Mucosa of descending colon (tissue), 3 donors: ENCODE measurements at regions not wholly inside any gene's neighbourhood (a gene's known extent, or its start where the extent isn't known, plus 50 kb on each side); places are given as distances from the start of the nearest gene placed in this dataset.
A peak's percentile ranks its signal among the peaks of the same experiment; 100 is the strongest.

Source experiments
- ATAC-seq: fragments of 200-7000 bp; cut with Tn5 transposase; one replicate; pipeline ENCODE4 v1.9.1; 2020; ENCODE audit warnings: mild to moderate bottlenecking, moderate library complexity
- DNase-seq, 3 donors: peaks; one replicate each; pipeline ENCODE4 v3.0.0-alpha.2; 2020
- H3K36me3 ChIP-seq: fragments of 200-600 bp; one replicate; pipeline ENCODE4 v1.8.0; 2021; ENCODE audit warnings: low read depth, mild to moderate bottlenecking
- H3K4me1 ChIP-seq: fragments of 200-600 bp; one replicate; pipeline ENCODE4 v1.8.0; 2021; ENCODE audit warnings: low read depth, mild to moderate bottlenecking
- H3K4me3 ChIP-seq: fragments of 200-600 bp; one replicate; pipeline ENCODE4 v1.8.0; 2021; ENCODE audit warnings: mild to moderate bottlenecking
- H3K9me3 ChIP-seq: fragments of 200-600 bp; one replicate; pipeline ENCODE4 v1.8.0; 2021; ENCODE audit warnings: mild to moderate bottlenecking
- intact Hi-C, 2 donors: fragments of 100-400 bp; cut with DNase I in 1 of 2; cut with micrococcal nuclease in 1 of 2; formaldehyde crosslinking; loops; one replicate each; pipeline versions ENCODE4 v1.11.0 to v1.11.1; 2022; cut with DNase I, micrococcal nuclease
- TF ChIP-seq, protein P1 (sequence below): fragments of 200-600 bp; IDR thresholded peaks from one replicate; pipeline ENCODE4 v1.8.0; 2022; ENCODE audit warnings: antibody characterized with exemption, mild to moderate bottlenecking
- donor health status: DM: no; HTN: no; CAD: no; lungs with moderate emphysema.
- donor health status: DM: no; HTN: no; CAD: no.
- donor health status: DM: no; HTN: yes; CAD: no.

DNA sequence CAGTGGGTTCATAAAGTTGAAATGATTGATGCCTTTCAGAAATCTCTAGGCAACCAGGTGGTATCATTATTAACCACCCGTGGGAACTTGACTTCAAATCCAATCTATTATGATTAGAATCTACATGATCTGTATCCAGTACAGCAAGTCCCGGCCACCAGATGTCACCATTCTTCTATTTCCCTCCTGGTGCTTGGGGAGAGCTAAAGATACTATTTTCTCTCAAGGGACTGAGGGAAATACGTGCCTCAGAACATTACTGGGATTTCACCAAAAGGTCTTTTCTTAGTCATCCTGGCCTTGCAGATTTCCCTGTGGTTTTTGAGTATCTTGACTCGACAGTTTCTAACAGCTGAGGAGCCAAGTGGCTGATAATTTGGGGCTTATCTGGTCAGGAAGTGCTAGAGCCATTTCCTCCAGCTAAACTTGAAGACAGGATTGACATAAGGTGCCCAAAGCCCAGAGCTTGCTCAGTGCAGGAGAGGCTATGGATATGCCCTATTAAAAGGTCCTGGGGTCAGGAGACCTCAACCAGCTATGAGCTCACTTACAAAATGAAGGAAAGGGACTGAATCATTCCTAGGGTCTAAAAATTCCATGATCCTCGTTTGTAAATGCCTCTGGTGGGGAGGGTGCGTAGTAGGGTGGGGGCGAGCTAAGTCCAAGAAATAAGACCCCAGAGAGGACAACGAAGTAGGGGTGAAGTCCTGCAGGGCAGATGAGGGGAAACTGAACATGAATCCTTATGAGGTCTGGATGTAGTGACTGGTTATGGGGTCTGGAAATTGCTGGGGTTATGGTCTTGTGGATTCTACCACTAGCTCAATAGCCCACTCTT, 135.4 kb upstream of the MGAT5 start:
- DNase-seq (peak; percentile 63 to 98 (median 80)), ATAC-seq (peak; percentile 61)
- intact Hi-C loops: loop anchor here (5.0 to 10.0 kb wide), 3 partner anchors 89 to 294 kb away; partner anchors contain the start of gene MGAT5 (in 1 of the 2)
- TF ChIP-seq, protein P1, sequence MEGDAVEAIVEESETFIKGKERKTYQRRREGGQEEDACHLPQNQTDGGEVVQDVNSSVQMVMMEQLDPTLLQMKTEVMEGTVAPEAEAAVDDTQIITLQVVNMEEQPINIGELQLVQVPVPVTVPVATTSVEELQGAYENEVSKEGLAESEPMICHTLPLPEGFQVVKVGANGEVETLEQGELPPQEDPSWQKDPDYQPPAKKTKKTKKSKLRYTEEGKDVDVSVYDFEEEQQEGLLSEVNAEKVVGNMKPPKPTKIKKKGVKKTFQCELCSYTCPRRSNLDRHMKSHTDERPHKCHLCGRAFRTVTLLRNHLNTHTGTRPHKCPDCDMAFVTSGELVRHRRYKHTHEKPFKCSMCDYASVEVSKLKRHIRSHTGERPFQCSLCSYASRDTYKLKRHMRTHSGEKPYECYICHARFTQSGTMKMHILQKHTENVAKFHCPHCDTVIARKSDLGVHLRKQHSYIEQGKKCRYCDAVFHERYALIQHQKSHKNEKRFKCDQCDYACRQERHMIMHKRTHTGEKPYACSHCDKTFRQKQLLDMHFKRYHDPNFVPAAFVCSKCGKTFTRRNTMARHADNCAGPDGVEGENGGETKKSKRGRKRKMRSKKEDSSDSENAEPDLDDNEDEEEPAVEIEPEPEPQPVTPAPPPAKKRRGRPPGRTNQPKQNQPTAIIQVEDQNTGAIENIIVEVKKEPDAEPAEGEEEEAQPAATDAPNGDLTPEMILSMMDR: peak; percentile 54
- H3K36me3 ChIP-seq: no peaks in the 10 kb centered on the region
- peaks cover 31% of the 10 kb centered on the region for H3K4me1 ChIP-seq
- H3K9me3 ChIP-seq: no peaks in the 10 kb centered on the region
- no peak overlapping the region for H3K4me3 ChIP-seq

DNA sequence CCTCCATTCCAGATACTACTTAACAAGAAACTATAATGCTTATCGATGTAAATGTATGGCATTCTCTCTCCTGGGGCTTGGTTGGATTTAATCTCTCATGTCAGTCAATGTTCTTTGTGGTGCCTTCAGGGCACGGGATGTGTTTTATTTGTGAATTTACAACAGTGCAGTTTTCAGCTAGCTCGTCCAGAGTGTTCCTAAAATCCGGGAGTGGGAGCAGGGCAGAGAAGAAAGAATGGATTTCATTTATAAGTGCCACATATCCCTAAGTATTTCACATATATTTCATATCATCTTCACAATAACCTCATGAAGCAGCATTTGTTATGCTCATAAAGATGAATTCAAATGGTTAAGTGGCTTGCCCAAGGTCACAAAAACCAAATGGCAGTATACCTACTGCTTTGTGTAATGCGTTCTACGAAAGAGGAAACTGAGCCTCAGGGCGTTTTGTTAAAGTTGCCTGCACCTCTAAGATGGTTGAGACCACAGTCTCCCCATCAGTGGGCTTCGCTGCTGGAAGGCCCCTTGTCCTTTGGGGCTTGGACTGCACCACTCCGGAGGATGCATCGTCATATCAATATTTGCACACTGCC, 134.7 kb upstream of the MGAT5 start:
- DNase-seq (no peak), ATAC-seq (no peak)
- Histone ChIP-seq H3K9me3 (no peaks in the 10 kb centered on the region), H3K4me1 (peaks cover 39% of the 10 kb centered on the region), H3K36me3 (no peaks in the 10 kb centered on the region), H3K4me3 (no peak overlapping the region)
- intact Hi-C loops: loop anchor here (5.0 to 10.0 kb wide), 3 partner anchors 88 to 293 kb away; partner anchors contain the start of gene MGAT5 (in 1 of the 2)
- TF ChIP-seq, protein P1: no peak

DNA sequence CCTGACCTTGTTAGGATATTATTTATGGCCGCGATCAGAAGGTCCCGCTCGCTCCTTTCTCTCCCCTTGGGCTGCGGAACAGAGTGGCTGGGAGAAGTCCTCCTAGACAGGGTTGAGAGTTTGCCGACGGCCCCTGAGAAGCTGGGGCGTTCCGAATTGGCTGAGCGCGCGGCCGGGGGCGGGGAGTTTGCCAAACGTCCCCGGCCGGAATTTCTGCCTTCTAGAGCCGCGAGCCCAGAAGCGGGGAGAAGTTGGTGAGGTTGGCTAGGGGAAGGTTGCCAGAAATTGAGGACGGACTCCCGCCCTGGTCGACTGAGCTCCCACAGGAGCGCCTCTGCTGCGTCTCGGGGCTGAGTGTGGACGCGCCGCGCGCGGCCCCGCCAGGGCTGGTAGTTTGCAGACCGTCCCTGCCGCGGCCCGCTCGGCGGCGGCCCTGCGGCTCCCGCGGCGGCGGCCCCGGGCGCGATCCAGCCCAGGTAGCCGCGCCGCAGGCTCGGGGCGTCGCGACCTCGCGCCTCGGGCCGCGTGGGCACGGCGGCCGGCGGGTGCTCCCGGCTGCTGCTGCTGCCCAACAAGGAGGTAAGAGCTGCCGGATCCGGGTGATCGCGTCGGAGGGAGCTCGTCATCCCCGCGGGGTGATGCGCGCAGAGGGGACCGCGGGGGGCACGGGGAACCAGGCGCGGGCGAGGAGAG, 134.0 kb upstream of the MGAT5 start:
- H3K4me3 ChIP-seq: peak overlapping the region; percentile 97
- ATAC-seq: peak; percentile 76
- intact Hi-C loops: loop anchor here (5.0 to 10.0 kb wide), 3 partner anchors 87 to 292 kb away; partner anchors contain the start of gene MGAT5 (in 1 of the 2)

DNA sequence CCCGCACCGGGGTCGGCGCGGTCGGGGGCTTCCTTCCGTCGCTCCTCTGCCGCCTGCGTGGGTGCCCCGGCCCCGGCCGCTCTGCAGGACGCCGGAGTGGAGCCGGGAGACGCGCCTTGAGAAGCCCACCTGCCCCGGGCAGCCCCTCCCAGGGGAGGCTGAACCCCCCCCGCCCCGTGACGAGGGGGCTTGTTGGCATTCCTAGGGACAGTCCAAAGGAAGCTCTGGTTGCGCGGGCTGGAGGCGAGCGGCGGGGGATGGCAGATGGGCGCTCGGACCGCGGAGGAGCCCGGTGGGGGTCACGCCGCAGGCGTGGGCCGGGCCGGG, 133.5 kb upstream of the MGAT5 start:
- TF ChIP-seq, protein P1: no peak
- DNase-seq: peak; percentile 36 to 68 (median 63)
- intact Hi-C loops: no loop called here
- Histone ChIP-seq H3K4me3 (peak overlapping the region; percentile 97), H3K36me3 (no peaks in the 10 kb centered on the region), H3K9me3 (no peaks in the 10 kb centered on the region), H3K4me1 (peaks cover 50% of the 10 kb centered on the region)
- ATAC-seq: peak; percentile 0

More for the DNA sequence above, 134.0 kb upstream of the MGAT5 start:
- Histone ChIP-seq H3K9me3 (no peaks in the 10 kb centered on the region), H3K36me3 (no peaks in the 10 kb centered on the region), H3K4me1 (peaks cover 45% of the 10 kb centered on the region)
- peak; percentile 92 to 93 (median 92) for DNase-seq
- TF ChIP-seq, protein P1: no peak

DNA sequence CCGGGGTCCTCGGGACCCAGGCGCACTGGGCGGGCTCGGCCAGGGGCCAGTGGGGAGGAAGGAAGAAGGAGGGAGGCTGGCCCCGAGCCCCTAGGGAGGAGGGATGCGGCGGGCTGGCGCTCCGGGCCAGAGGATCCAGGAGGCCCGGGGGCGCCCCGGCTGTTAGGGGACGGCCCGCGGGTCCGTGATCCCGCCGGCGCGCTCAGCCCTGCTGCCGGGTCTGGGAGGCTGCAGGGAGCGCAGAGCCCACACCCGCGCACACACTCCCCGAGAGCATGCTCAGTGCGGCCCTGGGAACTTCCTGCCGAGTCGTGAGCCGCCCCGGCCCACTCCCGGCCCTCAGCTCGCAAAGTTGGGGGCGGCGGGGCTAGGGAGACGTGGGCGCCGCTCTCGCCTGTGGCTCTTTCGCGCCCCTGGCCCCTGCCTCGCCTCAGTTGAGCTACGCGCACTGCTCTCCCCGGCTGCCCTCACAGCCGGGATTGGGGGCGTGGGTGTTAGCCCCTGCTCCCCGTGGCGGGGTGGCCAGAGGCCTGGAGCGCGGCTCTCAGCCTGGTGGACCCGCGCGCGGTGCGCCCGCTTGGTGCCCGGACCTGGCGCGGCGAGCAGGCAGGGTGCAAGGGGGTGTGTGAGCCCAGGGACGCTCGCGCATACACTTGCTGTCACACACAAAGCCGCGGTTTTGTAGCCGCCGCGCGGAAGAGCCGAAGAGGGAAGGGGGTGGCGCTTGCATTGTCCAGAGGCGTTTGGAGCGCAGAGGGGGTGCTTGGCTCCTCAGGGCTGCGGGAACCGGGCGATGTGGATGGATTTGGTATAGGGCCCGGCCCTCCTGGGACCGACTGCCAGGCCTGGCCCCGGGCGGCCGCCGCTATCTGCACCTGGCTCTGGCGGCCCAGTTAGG, 132.9 kb upstream of the MGAT5 start:
- Histone ChIP-seq H3K4me3 (peak overlapping the region; percentile 97), H3K9me3 (no peaks in the 10 kb centered on the region), H3K4me1 (peaks cover 51% of the 10 kb centered on the region), H3K36me3 (no peaks in the 10 kb centered on the region)
- intact Hi-C loops: no loop called here
- ATAC-seq (peak; percentile 68), DNase-seq (peak; percentile 70 to 83 (median 79))
- TF ChIP-seq, protein P1: no peak
